HG03064 (cell line): ENCODE measurements at regions not wholly inside any gene's neighbourhood (a gene's known extent, or its start where the extent isn't known, plus 50 kb on each side); places are given as distances from the start of the nearest gene placed in this dataset.

Source experiments
- ATAC-seq: cut with Tn5 transposase; IDR thresholded peaks from one replicate; pipeline ENCODE4 v1.9.1; 2021; ENCODE audit warnings: low read depth; ENCODE audit not compliant: unreplicated experiment

- ATAC-seq = no peak
Observed at GRCh38 chr14:38101679-38102078, 106.0 kb upstream of the SSTR1 start.

- ATAC-seq = no peak
Observed at GRCh38 chr14:38103542-38104225, 104.0 kb upstream of the SSTR1 start.

GRCh38 chr14:38105106-38105702 lies 102.5 kb upstream of the SSTR1 start:
- ATAC-seq = no peak

GRCh38 chr14:38107216-38107631 lies 100.5 kb upstream of the SSTR1 start:
- ATAC-seq = no peak

GRCh38 chr14:38108681-38109080 lies 99.0 kb upstream of the SSTR1 start:
- ATAC-seq = no peak

GRCh38 chr14:38110258-38110657 lies 97.4 kb upstream of the SSTR1 start:
- ATAC-seq = no peak

GRCh38 chr14:38111046-38111445 lies 96.7 kb upstream of the SSTR1 start:
- ATAC-seq = no peak

GRCh38 chr14:38113546-38113945 lies 94.2 kb upstream of the SSTR1 start:
- ATAC-seq = no peak

GRCh38 chr14:38116895-38117294 lies 90.8 kb upstream of the SSTR1 start:
- no peak for ATAC-seq

GRCh38 chr14:38120109-38120508 lies 87.6 kb upstream of the SSTR1 start:
- no peak for ATAC-seq

GRCh38 chr14:38121320-38122020 lies 86.2 kb upstream of the SSTR1 start:
- no peak for ATAC-seq

GRCh38 chr14:38122241-38122640 lies 85.5 kb upstream of the SSTR1 start:
- no peak for ATAC-seq

- no peak for ATAC-seq
Observed at GRCh38 chr14:38124506-38124905, 83.2 kb upstream of the SSTR1 start.

- ATAC-seq = no peak
Observed at GRCh38 chr14:38125481-38126037, 82.1 kb upstream of the SSTR1 start.

GRCh38 chr14:38127356-38127755 lies 80.3 kb upstream of the SSTR1 start:
- no peak for ATAC-seq

- no peak for ATAC-seq
Observed at GRCh38 chr14:38127784-38128183, 79.9 kb upstream of the SSTR1 start.

- no peak for ATAC-seq
Observed at GRCh38 chr14:38128640-38129039, 79.1 kb upstream of the SSTR1 start.

- no peak for ATAC-seq
Observed at GRCh38 chr14:38129192-38129591, 78.5 kb upstream of the SSTR1 start.

GRCh38 chr14:38129705-38130104 lies 78.0 kb upstream of the SSTR1 start:
- no peak for ATAC-seq

- no peak for ATAC-seq
Observed at GRCh38 chr14:38134416-38135030, 73.2 kb upstream of the SSTR1 start.
